A549 (cell line): ENCODE measurements at regions not wholly inside any gene's neighbourhood (a gene's known extent, or its start where the extent isn't known, plus 50 kb on each side); places are given as distances from the start of the nearest gene placed in this dataset.

Source experiments
- ATAC-seq, 2 experiments: fragments of 200-7000 bp in 1 of 2; fragments of >200 bp in 1 of 2; cut with Nextera tagmentation in 1 of 2; cut with Tn5 transposase in 1 of 2; 3 replicates each; pipeline versions ENCODE4 v1.8.0 to v1.9.1; 2018 to 2020; ENCODE audit warnings: mild to moderate bottlenecking in 1 of 2, moderate library complexity in 1 of 2
- CTCF ChIA-PET: fragments of 300-600 bp; sonication (Branson Sonifier 250); formaldehyde crosslinking; extraction: SDS; loops from one replicate; lab custom pipeline; 2021; ENCODE audit warnings: antibody characterized with exemption, inconsistent platforms; lab: Yijun Ruan, JAX
- POLR2A ChIA-PET: fragments of 350-600 bp; formaldehyde crosslinking; extraction: SDS; loops from one replicate; lab custom pipeline; 2021; ENCODE audit warnings: antibody characterized with exemption, inconsistent platforms; lab: Yijun Ruan, JAX
- DNase-seq, 2 experiments: peaks; one replicate each; pipeline versions ENCODE4 v3.0.0 to v3.0.0-alpha.2; 2011 to 2016; ENCODE audit warnings: low read depth in 1 of 2, low spot score in 1 of 2
- FAIRE-seq: peaks from 2 replicates; lab custom pipeline; 2011; peaks lifted over from hg19 to GRCh38; lab: Jason Lieb, UNC
- H3K27ac ChIP-seq, 2 experiments: fragments of >200 bp; sonication (Bioruptor Twin); formaldehyde crosslinking; 3 replicates each; pipeline ENCODE4 v1.5.1; 2016 to 2017
- H3K4me1 ChIP-seq: fragments of >200 bp; sonication (Bioruptor Twin); formaldehyde crosslinking; 3 replicates; pipeline ENCODE4 v1.6.1; 2016
- H3K4me2 ChIP-seq: fragments of >200 bp; sonication (Bioruptor Twin); formaldehyde crosslinking; 3 replicates; pipeline ENCODE4 v1.6.1; 2016
- H3K4me3 ChIP-seq: fragments of >200 bp; sonication (Bioruptor Twin); formaldehyde crosslinking; 3 replicates; pipeline ENCODE4 v1.5.1; 2016
- H3K9me3 ChIP-seq: fragments of >200 bp; sonication (Bioruptor Twin); formaldehyde crosslinking; 3 replicates; pipeline ENCODE4 v1.6.1; 2016
- CBX2 ChIP-seq: fragments of 200-600 bp; sonication (generic); IDR thresholded peaks from 2 replicates; pipeline ENCODE4 v1.6.1; 2016; ENCODE audit warnings: low read depth, mild to moderate bottlenecking, borderline replicate concordance
- EHF ChIP-seq: fragments of 250-450 bp; sonication (Bioruptor Pico); IDR thresholded peaks from 2 replicates; pipeline ENCODE4 v1.5.0; 2020; ENCODE audit warnings: mild to moderate bottlenecking
- EHMT2 ChIP-seq: fragments of 200-600 bp; sonication (generic); IDR thresholded peaks from 2 replicates; pipeline ENCODE4 v1.6.1; 2016; ENCODE audit warnings: antibody characterized with exemption, low read depth, mild to moderate bottlenecking, moderate library complexity
- ELK1 ChIP-seq: fragments of 150-350 bp; IDR thresholded peaks from 2 replicates; pipeline ENCODE4 v1.6.1; 2014; ENCODE audit warnings: low read depth, mild to moderate bottlenecking, low read length
- FOSB ChIP-seq: fragments of 250-450 bp; sonication (Bioruptor Pico); IDR thresholded peaks from 2 replicates; pipeline ENCODE4 v1.5.0; 2020; ENCODE audit warnings: mild to moderate bottlenecking, moderate library complexity
- HDAC2 ChIP-seq: fragments of 200-600 bp; sonication (generic); IDR thresholded peaks from 2 replicates; pipeline ENCODE4 v1.6.1; 2016
- HEYL ChIP-seq: fragments of 250-450 bp; sonication (Bioruptor Pico); IDR thresholded peaks from 2 replicates; pipeline ENCODE4 v1.8.0; 2021; ENCODE audit warnings: mild to moderate bottlenecking, moderate library complexity
- HOXA7 ChIP-seq: fragments of 250-450 bp; sonication (Bioruptor Pico); IDR thresholded peaks from 2 replicates; pipeline ENCODE4 v1.5.0; 2020; ENCODE audit warnings: mild to moderate bottlenecking, moderate library complexity
- HOXB5 ChIP-seq: fragments of 250-450 bp; sonication (Bioruptor Pico); IDR thresholded peaks from 2 replicates; pipeline ENCODE4 v1.5.0; 2020; ENCODE audit warnings: mild to moderate bottlenecking, moderate library complexity
- JUN ChIP-seq, 2 experiments: fragments of >200 bp; sonication (Bioruptor Twin); formaldehyde crosslinking; IDR thresholded peaks; 2 replicates in 1 of 2; 3 replicates in 1 of 2; pipeline ENCODE4 v1.6.1; 2016 to 2017
- JUNB ChIP-seq: fragments of >200 bp; sonication (Bioruptor Twin); formaldehyde crosslinking; IDR thresholded peaks from 2 replicates; pipeline ENCODE4 v1.6.1; 2016
- KDM1A ChIP-seq: fragments of 200-600 bp; sonication (generic); IDR thresholded peaks from 2 replicates; pipeline ENCODE4 v1.6.1; 2016; ENCODE audit warnings: low read depth, mild to moderate bottlenecking
- KDM5A ChIP-seq: fragments of 200-600 bp; sonication (generic); IDR thresholded peaks from 2 replicates; pipeline ENCODE4 v1.6.1; 2016; ENCODE audit warnings: antibody characterized with exemption, mild to moderate bottlenecking
- MAX ChIP-seq: IDR thresholded peaks from 2 replicates; pipeline ENCODE4 v1.6.1; 2012
- NPAS2 ChIP-seq: fragments of 250-450 bp; sonication (Bioruptor Pico); IDR thresholded peaks from 2 replicates; pipeline ENCODE4 v1.8.0; 2022; ENCODE audit warnings: mild to moderate bottlenecking, moderate library complexity, borderline replicate concordance
- RAD21 ChIP-seq, 2 experiments: fragments of >200 bp in 1 of 2; sonication (Bioruptor Twin) in 1 of 2; formaldehyde crosslinking in 1 of 2; IDR thresholded peaks in 1 of 2; conservative IDR thresholded peaks in 1 of 2; 2 replicates in 1 of 2; 3 replicates in 1 of 2; pipeline ENCODE4 v1.6.1; 2012 to 2018; ENCODE audit warnings: inconsistent platforms in 1 of 2
- REST ChIP-seq: fragments of 200-600 bp; sonication (generic); IDR thresholded peaks from 2 replicates; pipeline ENCODE4 v1.6.1; 2016; ENCODE audit warnings: antibody characterized with exemption, mild to moderate bottlenecking, moderate library complexity
- RFX5 ChIP-seq: fragments of 450-650 bp; IDR thresholded peaks from 2 replicates; pipeline ENCODE4 v1.7.1; 2014; ENCODE audit warnings: antibody characterized with exemption, mild to moderate bottlenecking, moderate library complexity
- SREBF2 ChIP-seq: fragments of 450-650 bp; IDR thresholded peaks from 2 replicates; pipeline ENCODE4 v1.6.1; 2014; ENCODE audit warnings: mild to moderate bottlenecking, moderate library complexity
- TFCP2L1 ChIP-seq: fragments of 250-450 bp; sonication (Bioruptor Pico); IDR thresholded peaks from 2 replicates; pipeline ENCODE4 v1.5.0; 2021; ENCODE audit warnings: mild to moderate bottlenecking
- ZC3H11A ChIP-seq: fragments of 450-650 bp; IDR thresholded peaks from 2 replicates; pipeline ENCODE4 v1.6.1; 2014; ENCODE audit warnings: antibody characterized with exemption, mild to moderate bottlenecking
- ZNF302 ChIP-seq: fragments of 250-450 bp; sonication (Bioruptor Pico); IDR thresholded peaks from 2 replicates; pipeline ENCODE4 v1.9.0; 2021; ENCODE audit warnings: inconsistent platforms, mild to moderate bottlenecking, moderate library complexity
- WGBS: methylation state at CpG from one replicate; pipeline ENCODE4 v1.1.6; 2017; ENCODE audit errors: missing lambda C conversion rate; 5-methylcytosine and 5-hydroxymethylcytosine counted together
- TF ChIP-seq, protein P1 (sequence below): fragments of 450-650 bp; IDR thresholded peaks from 2 replicates; pipeline ENCODE4 v1.6.1; 2014; ENCODE audit warnings: antibody characterized with exemption

DNA sequence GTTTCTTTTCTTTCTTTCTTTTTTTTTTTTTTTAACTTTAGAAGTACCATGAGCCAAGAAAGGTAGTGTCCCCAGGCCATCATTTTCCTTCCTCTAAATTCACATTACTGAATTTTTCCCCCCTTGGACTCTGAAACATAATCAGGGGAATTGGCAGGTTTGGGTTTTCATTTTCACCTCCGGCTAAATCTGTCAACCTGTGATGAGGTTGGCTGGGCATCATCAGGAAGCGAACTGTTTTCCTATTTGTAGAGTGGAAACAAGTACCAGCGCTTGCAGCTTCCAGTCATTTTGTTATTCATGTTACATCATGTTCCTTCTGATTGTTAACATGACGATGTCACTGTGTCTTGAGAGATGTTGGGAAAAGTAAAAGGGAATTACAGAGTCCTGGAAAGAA is 641.9 kb upstream of the RBFOX1 start:
- no peak for FAIRE-seq
- no peak for ATAC-seq
- no peak overlapping the region for H3K27ac ChIP-seq
- ChIA-PET CTCF (no interaction called here), POLR2A (no interaction called here)
- DNase-seq = no peak
- TF ChIP-seq RAD21 (conservative IDR thresholded peaks at IDR 0.05 in 1 of 2, IDR thresholded peaks at IDR 0.05 in 1 of 2) (no peak), NPAS2 (CRISPR knock-in tag) (no peak), ELK1 (no peak), JUNB (no peak), HEYL (CRISPR knock-in tag) (no peak), KDM1A (no peak), EHMT2 (no peak), ZNF302 (CRISPR knock-in tag) (no peak), RFX5 (no peak), EHF (CRISPR knock-in tag) (no peak), CBX2 (no peak), HDAC2 (no peak), FOSB (CRISPR knock-in tag) (no peak), KDM5A (no peak), REST (no peak), JUN (IDR thresholded peaks at IDR 0.05) (no peak), HOXA7 (no peak), SREBF2 (no peak)
- TF ChIP-seq, all 56 proteins: peak for 0
- Histone ChIP-seq H3K4me1 (no peaks in the 10 kb centered on the region), H3K9me3 (no peaks in the 10 kb centered on the region), H3K4me3 (no peak overlapping the region), H3K4me2 (no peak overlapping the region)
- WGBS = 1% methylated on average over 4 of the region's 4 CpGs

- ChIA-PET POLR2A (no interaction called here), CTCF (interaction anchor here (0.6 to 1.4 kb wide), 2 partner anchors 15 to 1056 kb away, joined by 3 to 4 read pairs; no protein-coding TSS in a partner anchor)
- no peaks in the 10 kb centered on the region for H3K4me1 ChIP-seq
- TF ChIP-seq HOXB5 (CRISPR knock-in tag) (no peak), MAX (no peak), HDAC2 (no peak), ZC3H11A (no peak), FOSB (CRISPR knock-in tag) (no peak)
- FAIRE-seq (no peak), ATAC-seq (no peak), DNase-seq (no peak)
- H3K4me3 ChIP-seq = no peak overlapping the region
- no peaks in the 10 kb centered on the region for H3K9me3 ChIP-seq
- WGBS = 5% methylated on average over 5 of the region's 5 CpGs
- H3K27ac ChIP-seq = no peak overlapping the region
- no peak overlapping the region for H3K4me2 ChIP-seq
These were observed 643.0 kb upstream of the RBFOX1 start for GRCh38 chr16:6689643-6690042.

- no peak overlapping the region for H3K27ac ChIP-seq
- CTCF ChIA-PET = no interaction called here
- POLR2A ChIA-PET = no interaction called here
- H3K4me1 ChIP-seq = no peaks in the 10 kb centered on the region
- FAIRE-seq = no peak
- no peak overlapping the region for H3K4me3 ChIP-seq
- TF ChIP-seq TFCP2L1 (CRISPR knock-in tag) = no peak
- TF ChIP-seq, protein P1, sequence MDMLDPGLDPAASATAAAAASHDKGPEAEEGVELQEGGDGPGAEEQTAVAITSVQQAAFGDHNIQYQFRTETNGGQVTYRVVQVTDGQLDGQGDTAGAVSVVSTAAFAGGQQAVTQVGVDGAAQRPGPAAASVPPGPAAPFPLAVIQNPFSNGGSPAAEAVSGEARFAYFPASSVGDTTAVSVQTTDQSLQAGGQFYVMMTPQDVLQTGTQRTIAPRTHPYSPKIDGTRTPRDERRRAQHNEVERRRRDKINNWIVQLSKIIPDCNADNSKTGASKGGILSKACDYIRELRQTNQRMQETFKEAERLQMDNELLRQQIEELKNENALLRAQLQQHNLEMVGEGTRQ = peak; percentile 64
- no peak for ATAC-seq
- no peak overlapping the region for H3K4me2 ChIP-seq
- WGBS = 32% methylated on average over 3 of the region's 3 CpGs
- no peak for DNase-seq
- H3K9me3 ChIP-seq = no peaks in the 10 kb centered on the region
These were observed 645.1 kb upstream of the RBFOX1 start for GRCh38 chr16:6687593-6687992.
